Retinal pigment epithelial cell (primary cell): ENCODE measurements at regions not wholly inside any gene's neighbourhood (a gene's known extent, or its start where the extent isn't known, plus 50 kb on each side); places are given as distances from the start of the nearest gene placed in this dataset.

Experiments
- DNase-seq: peaks from one replicate; pipeline ENCODE4 v3.0.0-alpha.2; 2010; ENCODE audit warnings: low read depth
- H3K4me3 ChIP-seq: 2 replicates; pipeline ENCODE4 v1.5.1; 2011; ENCODE audit warnings: mild to moderate bottlenecking, low read length, control low read depth, moderate library complexity
- TF ChIP-seq, protein P1 (sequence below): conservative IDR thresholded peaks from 2 replicates; pipeline ENCODE4 v1.5.1; 2011; ENCODE audit warnings: low read depth, low read length, control low read depth, inconsistent platforms

DNA sequence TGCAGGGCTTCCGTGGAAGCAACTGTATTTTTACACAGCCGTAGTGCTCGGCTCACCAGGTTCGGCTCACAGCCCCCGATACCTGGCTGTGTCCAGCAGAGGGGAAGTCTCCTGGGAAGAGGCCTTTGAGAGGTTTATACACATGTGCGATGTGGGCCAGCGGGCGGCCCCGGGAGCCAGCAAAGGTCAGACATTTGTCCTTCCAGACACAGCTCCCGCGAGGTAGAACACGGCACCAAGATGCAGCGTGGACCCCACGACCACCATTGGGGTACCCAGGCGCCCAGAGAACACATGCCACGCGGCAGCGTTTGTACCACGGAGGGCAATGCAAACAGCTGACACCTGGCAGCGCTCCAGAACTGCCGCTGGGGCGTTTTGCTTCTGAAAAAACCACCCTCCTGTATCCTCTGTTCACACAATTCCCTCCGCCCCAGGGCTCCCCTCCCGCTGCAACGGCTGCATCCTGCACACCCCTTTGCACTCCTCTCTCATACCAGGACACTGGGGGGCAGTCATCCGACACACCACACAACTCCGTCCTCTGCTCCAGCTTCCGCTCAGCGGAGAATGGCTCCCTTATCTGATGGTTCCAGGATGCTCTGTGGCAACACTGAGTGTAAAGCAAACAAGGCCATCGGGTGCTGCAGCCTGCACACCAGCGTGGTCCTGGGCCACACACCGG lies 235.3 kb downstream of the SYK start:
- no peak overlapping the region for H3K4me3 ChIP-seq
- TF ChIP-seq, protein P1, sequence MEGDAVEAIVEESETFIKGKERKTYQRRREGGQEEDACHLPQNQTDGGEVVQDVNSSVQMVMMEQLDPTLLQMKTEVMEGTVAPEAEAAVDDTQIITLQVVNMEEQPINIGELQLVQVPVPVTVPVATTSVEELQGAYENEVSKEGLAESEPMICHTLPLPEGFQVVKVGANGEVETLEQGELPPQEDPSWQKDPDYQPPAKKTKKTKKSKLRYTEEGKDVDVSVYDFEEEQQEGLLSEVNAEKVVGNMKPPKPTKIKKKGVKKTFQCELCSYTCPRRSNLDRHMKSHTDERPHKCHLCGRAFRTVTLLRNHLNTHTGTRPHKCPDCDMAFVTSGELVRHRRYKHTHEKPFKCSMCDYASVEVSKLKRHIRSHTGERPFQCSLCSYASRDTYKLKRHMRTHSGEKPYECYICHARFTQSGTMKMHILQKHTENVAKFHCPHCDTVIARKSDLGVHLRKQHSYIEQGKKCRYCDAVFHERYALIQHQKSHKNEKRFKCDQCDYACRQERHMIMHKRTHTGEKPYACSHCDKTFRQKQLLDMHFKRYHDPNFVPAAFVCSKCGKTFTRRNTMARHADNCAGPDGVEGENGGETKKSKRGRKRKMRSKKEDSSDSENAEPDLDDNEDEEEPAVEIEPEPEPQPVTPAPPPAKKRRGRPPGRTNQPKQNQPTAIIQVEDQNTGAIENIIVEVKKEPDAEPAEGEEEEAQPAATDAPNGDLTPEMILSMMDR, result peak; percentile 71
- peak; percentile 25 for DNase-seq

DNA sequence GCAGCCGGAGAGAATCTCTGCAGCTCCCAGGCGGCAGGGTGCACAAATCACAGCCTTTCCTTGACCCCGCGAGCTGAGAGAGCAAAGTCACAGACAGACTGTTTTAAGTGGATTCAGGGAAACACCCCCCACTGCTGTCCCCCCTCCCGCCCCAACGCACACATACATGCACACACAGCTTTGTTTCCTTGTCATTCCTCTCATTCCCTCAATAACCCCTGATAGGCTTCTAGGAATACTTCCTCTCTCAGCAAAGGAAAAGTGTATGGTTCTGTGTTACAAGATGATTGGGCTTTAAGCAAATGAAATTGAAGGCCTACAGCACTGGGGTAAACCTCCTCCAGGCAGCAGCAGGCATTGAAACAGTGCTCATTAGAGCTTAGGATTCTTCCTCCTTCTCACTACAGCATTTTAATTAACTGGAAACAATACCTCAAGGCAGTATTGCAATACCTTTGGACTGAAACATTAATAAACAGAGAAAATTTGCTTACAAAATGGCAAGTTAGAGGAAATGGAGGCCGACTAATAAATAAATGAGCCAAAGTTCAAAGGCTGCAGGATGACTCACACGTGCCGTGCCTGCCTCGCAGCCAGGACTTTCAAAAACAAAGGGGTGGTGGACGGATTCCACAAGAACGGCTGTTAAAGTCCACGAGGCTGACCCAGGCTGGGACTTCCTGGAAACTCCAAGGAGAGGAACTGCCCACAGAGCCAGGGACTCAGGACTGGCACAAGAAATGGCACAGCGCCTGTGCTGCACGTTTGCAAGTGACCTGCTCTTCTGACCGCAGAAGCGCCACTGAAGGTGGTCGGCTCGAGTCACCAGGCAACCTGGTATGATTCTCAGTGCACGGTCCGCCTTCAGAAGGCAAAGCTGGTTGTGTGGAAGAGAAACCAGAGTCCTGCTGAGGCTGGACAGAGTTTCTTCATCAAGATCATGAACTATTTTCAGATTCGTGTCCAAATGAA lies 236.2 kb downstream of the SYK start:
- no peak overlapping the region for H3K4me3 ChIP-seq
- TF ChIP-seq, protein P1, result no peak
- DNase-seq, result no peak

DNA sequence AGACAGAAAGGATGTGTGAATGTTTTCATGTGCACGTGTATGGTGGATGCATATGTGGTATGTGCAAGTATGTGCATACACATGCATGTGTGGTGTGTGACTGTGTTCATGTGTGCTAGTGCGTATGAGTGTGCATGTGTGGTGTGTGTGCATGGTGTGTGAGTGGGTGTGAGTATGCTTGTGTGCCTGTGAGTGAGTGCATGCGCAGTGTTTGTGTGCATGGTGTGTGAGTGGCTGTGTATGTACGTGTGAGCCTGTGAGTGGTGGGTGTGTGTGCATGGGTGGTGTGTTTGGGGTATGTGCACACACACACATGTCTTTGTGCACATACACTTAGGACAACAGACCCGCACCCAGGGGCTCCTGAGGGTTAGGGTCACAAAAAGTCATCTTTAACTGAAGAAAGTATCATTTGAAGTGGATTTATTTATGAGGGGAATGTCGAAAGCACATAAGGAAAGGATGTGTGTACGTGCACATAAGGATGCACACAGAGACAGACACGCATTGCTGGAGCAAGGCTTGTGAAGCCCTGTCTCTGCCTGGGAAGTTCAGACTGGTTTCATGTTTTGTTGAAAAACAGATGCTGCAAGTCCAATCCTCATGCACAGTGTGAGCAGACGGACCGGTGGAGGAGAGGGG lies 237.0 kb downstream of the SYK start:
- DNase-seq, result no peak
- no peak overlapping the region for H3K4me3 ChIP-seq
- TF ChIP-seq, protein P1, result no peak

DNA sequence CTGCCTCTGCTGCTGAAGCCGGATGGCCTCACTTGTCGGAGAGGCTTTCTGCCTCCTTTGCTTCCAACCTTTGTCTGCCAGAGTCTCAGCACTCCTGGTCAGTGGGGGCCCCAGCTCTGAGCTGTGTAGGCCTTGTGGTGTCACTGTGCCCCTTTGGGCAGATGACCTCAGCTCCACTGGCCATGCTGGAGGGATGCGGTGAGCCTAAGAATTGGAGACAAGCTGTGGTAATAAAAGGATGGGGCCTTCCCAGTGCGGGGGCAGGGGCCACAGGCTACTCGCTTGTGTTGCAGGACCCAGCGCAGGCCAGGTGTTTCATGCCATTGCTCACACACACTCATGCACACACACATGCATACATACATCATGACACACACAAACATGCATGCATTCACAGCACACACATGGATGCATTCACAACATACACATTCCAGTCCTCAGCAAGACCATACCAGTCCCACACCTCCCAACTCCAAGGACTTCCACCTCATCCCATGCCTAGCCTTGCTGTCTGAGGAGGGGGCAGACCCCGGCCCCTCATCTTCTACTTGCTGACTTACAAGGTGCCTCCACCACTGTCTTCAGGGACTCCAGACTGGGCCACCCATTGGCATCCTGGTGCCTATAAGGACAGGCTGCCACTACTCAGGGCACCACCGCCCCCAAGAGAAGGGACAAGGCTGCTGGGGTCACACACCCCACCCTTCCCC lies 237.7 kb downstream of the SYK start:
- DNase-seq, result no peak
- H3K4me3 ChIP-seq, result no peak overlapping the region
- TF ChIP-seq, protein P1, result no peak

DNA sequence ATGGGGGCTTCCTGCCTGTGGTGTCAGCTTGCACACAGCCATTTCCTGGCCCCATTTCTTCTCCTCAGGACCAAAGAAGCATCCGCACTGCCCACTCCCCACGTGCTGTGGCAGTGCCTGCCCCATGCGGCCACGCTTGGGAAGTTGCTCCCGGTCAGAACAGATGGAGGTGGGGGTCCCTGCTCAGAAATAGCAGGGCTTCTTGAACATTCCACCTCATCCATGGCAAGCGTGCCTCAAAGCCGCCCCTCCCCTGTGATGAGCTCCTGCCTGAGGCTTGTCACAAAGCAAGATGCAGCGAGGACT lies 238.2 kb downstream of the SYK start:
- DNase-seq, result no peak
- TF ChIP-seq, protein P1, result no peak
- no peak overlapping the region for H3K4me3 ChIP-seq

DNA sequence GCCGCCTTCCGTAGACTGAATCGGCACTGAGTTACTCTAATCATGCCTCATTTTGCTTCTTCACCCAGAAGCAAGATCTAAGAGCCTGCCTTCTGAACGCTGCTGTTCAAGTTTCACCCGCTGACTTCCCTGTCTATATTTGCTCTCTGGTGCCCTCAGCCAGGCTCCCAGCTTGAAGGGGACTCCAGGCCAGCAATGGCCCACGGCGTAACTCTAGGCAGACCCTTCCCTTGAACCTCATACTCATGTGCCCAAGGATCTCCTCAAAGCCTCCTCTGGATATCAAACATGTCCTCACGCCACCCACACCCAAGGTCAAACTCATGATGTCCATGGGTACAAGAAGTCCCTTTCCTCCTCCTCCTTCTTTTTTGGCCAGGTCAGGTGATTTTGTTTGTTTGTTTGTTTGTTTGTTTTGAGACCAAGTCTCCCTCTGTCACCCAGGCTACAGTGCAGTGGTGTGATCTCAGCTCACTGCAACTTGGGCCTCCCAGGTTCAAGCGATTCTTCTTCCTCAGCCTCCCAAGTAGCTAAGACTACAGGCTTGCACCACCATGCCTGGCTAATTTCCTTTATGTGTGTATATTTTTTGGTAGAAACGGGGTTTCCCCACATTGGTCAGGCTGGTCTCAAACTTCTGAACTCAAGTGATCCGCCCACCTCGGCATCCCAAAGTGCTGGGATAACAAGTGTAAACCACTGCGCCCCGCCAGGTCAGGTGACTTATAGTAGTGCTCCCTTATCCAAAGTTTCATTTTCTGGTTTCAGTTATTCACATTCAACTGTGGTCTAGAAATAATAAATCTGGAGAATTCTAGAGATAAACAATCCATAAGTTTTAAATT lies 239.0 kb downstream of the SYK start:
- DNase-seq, result no peak
- H3K4me3 ChIP-seq, result no peak overlapping the region
- TF ChIP-seq, protein P1, result no peak
